ENCODE measurements at regions not wholly inside any gene's neighbourhood (a gene's known extent, or its start where the extent isn't known, plus 50 kb on each side); places are given as distances from the start of the nearest gene placed in this dataset.
"Not testable (repeated sequence)": the region's sequence is repeated elsewhere in the genome, so short reads cannot be mapped to it uniquely, and the experiment has no call there.

DNA sequence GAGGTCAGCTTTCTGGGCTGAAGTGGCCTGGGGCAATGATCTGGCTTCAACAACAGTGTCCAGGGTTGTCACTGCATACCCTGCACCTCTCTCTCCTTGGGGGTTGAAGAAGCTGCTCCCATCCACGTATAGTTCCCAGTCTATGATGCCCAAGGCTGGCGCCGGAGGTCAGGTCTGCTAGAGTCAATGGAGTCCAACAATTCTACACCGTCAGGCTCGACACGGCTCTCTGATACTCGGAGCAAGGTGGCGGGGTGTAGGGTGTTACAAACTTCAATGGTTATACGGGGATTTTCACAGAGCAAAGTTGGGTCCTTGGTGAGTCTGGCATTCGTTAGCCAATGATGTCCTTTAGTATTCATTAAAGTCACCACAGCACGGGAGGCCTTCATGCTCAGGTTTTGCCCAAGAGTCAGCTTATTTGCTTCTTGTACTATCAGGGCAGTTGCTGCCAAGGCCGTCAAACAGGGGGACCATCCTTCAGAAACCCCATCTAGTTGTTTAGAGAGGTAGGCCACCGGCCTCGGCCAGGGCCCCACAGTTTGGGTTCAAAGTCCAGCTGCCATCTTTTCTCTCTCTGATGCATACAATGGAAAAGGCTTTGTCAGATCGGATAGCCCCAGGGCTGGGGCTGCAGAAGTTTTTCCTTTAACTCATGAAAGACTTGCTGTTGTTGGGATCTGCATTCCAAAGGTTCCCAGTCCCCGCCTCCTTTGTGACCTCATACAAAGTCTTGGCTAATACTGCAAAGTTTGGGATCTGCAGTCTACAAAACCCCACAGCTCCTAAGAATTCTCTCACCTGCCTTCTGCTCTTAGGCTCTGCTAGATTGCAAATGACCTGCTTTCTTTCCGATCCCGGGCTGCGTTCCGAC, 128.1 kb downstream of the ADRA2C start:
- H3F3A ChIP-seq (ENCODE audit: low read length, unreplicated experiment); H3K4me3 ChIP-seq (ENCODE audit: low read length); CTCF ChIA-PET; POLR2A ChIA-PET (ENCODE audit: unreplicated experiment); BruUV-seq (replicated peaks); H3K79me2 ChIP-seq (ENCODE audit: low read length); H2AFZ ChIP-seq (ENCODE audit: low read length); H3K9ac ChIP-seq (ENCODE audit: low read length); H3K4me1 ChIP-seq (ENCODE audit: insufficient read depth, low read length); H3K9me2 ChIP-seq (replicated peaks; ENCODE audit: low read length); H3K4me2 ChIP-seq (ENCODE audit: low read length); H3K36me3 ChIP-seq (ENCODE audit: low read depth, low read length); H4K20me1 ChIP-seq (ENCODE audit: low read length); H3K27me3 ChIP-seq (ENCODE audit: low read length); intact Hi-C loops (cut with micrococcal nuclease); ATAC-seq; H3K9me3 ChIP-seq (ENCODE audit: low read length); H3K27ac ChIP-seq (ENCODE audit: low read length); DNase-seq: not testable (repeated sequence)

GRCh38 chr4:3896441-3896840, 130.3 kb downstream of the ADRA2C start:
- no peak for TF ChIP-seq EZH2 (IDR thresholded peaks at IDR 0.05; ENCODE audit: low read length, unreplicated experiment)
- TF ChIP-seq EZH2phosphoT487 (IDR thresholded peaks at IDR 0.05; ENCODE audit: borderline replicate concordance, low read length), result no peak
- TF ChIP-seq, protein P1, sequence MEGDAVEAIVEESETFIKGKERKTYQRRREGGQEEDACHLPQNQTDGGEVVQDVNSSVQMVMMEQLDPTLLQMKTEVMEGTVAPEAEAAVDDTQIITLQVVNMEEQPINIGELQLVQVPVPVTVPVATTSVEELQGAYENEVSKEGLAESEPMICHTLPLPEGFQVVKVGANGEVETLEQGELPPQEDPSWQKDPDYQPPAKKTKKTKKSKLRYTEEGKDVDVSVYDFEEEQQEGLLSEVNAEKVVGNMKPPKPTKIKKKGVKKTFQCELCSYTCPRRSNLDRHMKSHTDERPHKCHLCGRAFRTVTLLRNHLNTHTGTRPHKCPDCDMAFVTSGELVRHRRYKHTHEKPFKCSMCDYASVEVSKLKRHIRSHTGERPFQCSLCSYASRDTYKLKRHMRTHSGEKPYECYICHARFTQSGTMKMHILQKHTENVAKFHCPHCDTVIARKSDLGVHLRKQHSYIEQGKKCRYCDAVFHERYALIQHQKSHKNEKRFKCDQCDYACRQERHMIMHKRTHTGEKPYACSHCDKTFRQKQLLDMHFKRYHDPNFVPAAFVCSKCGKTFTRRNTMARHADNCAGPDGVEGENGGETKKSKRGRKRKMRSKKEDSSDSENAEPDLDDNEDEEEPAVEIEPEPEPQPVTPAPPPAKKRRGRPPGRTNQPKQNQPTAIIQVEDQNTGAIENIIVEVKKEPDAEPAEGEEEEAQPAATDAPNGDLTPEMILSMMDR (conservative IDR thresholded peaks at IDR 0.05; ENCODE audit: low read depth, low read length), result no peak
- Histone ChIP-seq H3K36me3 (ENCODE audit: low read depth, low read length) (no peaks in the 10 kb centered on the region), H3K27ac (ENCODE audit: low read length) (no peak overlapping the region), H3K9me3 (ENCODE audit: low read length) (no peaks in the 10 kb centered on the region), H3K4me1 (ENCODE audit: insufficient read depth, low read length) (no peaks in the 10 kb centered on the region), H2AFZ (ENCODE audit: low read length) (no peak overlapping the region), H3K27me3 (ENCODE audit: low read length) (peaks cover 4% of the 10 kb centered on the region; the same call in 1 of the 2 replicates), H3K79me2 (ENCODE audit: low read length) (no peaks in the 10 kb centered on the region), H4K20me1 (ENCODE audit: low read length) (no peaks in the 10 kb centered on the region), H3K9ac (ENCODE audit: low read length) (no peak overlapping the region), H3K4me2 (ENCODE audit: low read length) (no peak overlapping the region), H3K4me3 (ENCODE audit: low read length) (no peak overlapping the region), H3F3A (ENCODE audit: low read length, unreplicated experiment) (no peaks in the 10 kb centered on the region), H3K9me2 (replicated peaks; ENCODE audit: low read length) (no peaks in the 10 kb centered on the region)
- ATAC-seq (no peak), DNase-seq (no peak)
- ChIA-PET CTCF (no interaction called here), POLR2A (ENCODE audit: unreplicated experiment) (no interaction called here)
- no TSS peak for BruUV-seq (replicated peaks)
- intact Hi-C loops (cut with micrococcal nuclease), result no loop called here

GRCh38 chr4:3896871-3897578, 130.8 kb downstream of the ADRA2C start:
- H3K36me3 ChIP-seq (ENCODE audit: low read depth, low read length); BruUV-seq (replicated peaks); CTCF ChIA-PET; H3F3A ChIP-seq (ENCODE audit: low read length, unreplicated experiment); H3K79me2 ChIP-seq (ENCODE audit: low read length); POLR2A ChIA-PET (ENCODE audit: unreplicated experiment); H2AFZ ChIP-seq (ENCODE audit: low read length); H3K27ac ChIP-seq (ENCODE audit: low read length); H4K20me1 ChIP-seq (ENCODE audit: low read length); H3K4me1 ChIP-seq (ENCODE audit: insufficient read depth, low read length); H3K27me3 ChIP-seq (ENCODE audit: low read length); DNase-seq; H3K4me3 ChIP-seq (ENCODE audit: low read length); intact Hi-C loops (cut with micrococcal nuclease); H3K9ac ChIP-seq (ENCODE audit: low read length); H3K9me3 ChIP-seq (ENCODE audit: low read length); H3K9me2 ChIP-seq (replicated peaks; ENCODE audit: low read length); H3K4me2 ChIP-seq (ENCODE audit: low read length); ATAC-seq: not testable (repeated sequence)

Measured in PC-3 (cell line).